ENCODE measurements at regions not wholly inside any gene's neighbourhood (a gene's known extent, or its start where the extent isn't known, plus 50 kb on each side); places are given as distances from the start of the nearest gene placed in this dataset.

GRCh38 chr7:159272739-159273138 is 128.1 kb upstream of the VIPR2 start:
- H3K9ac ChIP-seq (ENCODE audit: low read depth in 2 of 2, low read length in 2 of 2) = no peak overlapping the region
- no peaks in the 10 kb centered on the region for H3K9me3 ChIP-seq
- no peaks in the 10 kb centered on the region for H3K27me3 ChIP-seq
- no peaks in the 10 kb centered on the region for H3K4me1 ChIP-seq
- H3K36me3 ChIP-seq = no peaks in the 10 kb centered on the region
- no peak for TF ChIP-seq CTCF (IDR thresholded peaks at IDR 0.05)
- H3K27ac ChIP-seq = no peak overlapping the region
- intact Hi-C loops (cut with DNase I) = no loop called here
- DNase-seq = no peak
- no peak overlapping the region for H3K4me3 ChIP-seq

- intact Hi-C loops (cut with DNase I) = no loop called here
- no peaks in the 10 kb centered on the region for H3K36me3 ChIP-seq
- H3K27ac ChIP-seq = no peak overlapping the region
- H3K9me3 ChIP-seq = no peaks in the 10 kb centered on the region
- DNase-seq = no peak
- H3K4me3 ChIP-seq = no peak overlapping the region
- TF ChIP-seq CTCF (IDR thresholded peaks at IDR 0.05) = no peak
- no peaks in the 10 kb centered on the region for H3K27me3 ChIP-seq
- no peak overlapping the region for H3K9ac ChIP-seq (ENCODE audit: low read depth in 2 of 2, low read length in 2 of 2)
- H3K4me1 ChIP-seq = no peaks in the 10 kb centered on the region
Observed at GRCh38 chr7:159271781-159272180, 127.1 kb upstream of the VIPR2 start.

GRCh38 chr7:159269745-159270144 is 125.1 kb upstream of the VIPR2 start:
- Histone ChIP-seq H3K9me3 (no peaks in the 10 kb centered on the region), H3K27me3 (no peaks in the 10 kb centered on the region), H3K36me3 (no peaks in the 10 kb centered on the region), H3K4me1 (no peaks in the 10 kb centered on the region), H3K9ac (ENCODE audit: low read depth in 2 of 2, low read length in 2 of 2) (no peak overlapping the region), H3K4me3 (no peak overlapping the region), H3K27ac (no peak overlapping the region)
- TF ChIP-seq CTCF (IDR thresholded peaks at IDR 0.05) = no peak
- no peak for DNase-seq
- intact Hi-C loops (cut with DNase I) = no loop called here

- H3K9me3 ChIP-seq = no peaks in the 10 kb centered on the region
- H3K4me3 ChIP-seq = no peak overlapping the region
- H3K4me1 ChIP-seq = no peaks in the 10 kb centered on the region
- no peaks in the 10 kb centered on the region for H3K36me3 ChIP-seq
- intact Hi-C loops (cut with DNase I) = no loop called here
- TF ChIP-seq CTCF (IDR thresholded peaks at IDR 0.05) = no peak
- no peak overlapping the region for H3K27ac ChIP-seq
- no peak overlapping the region for H3K9ac ChIP-seq (ENCODE audit: low read depth in 2 of 2, low read length in 2 of 2)
- DNase-seq = no peak
- H3K27me3 ChIP-seq = no peaks in the 10 kb centered on the region
Observed at GRCh38 chr7:159263430-159263829, 118.8 kb upstream of the VIPR2 start.

- intact Hi-C loops (cut with DNase I) = no loop called here
- Histone ChIP-seq H3K4me1 (no peaks in the 10 kb centered on the region), H3K27ac (no peak overlapping the region), H3K4me3 (no peak overlapping the region), H3K36me3 (no peaks in the 10 kb centered on the region), H3K9ac (ENCODE audit: low read depth in 2 of 2, low read length in 2 of 2) (no peak overlapping the region), H3K9me3 (no peaks in the 10 kb centered on the region), H3K27me3 (no peaks in the 10 kb centered on the region)
- TF ChIP-seq CTCF (IDR thresholded peaks at IDR 0.05) = no peak
- no peak for DNase-seq
Observed at GRCh38 chr7:159253657-159254056, 109.0 kb upstream of the VIPR2 start.

- Histone ChIP-seq H3K4me1 (no peaks in the 10 kb centered on the region), H3K27ac (no peak overlapping the region), H3K27me3 (no peaks in the 10 kb centered on the region), H3K9me3 (no peaks in the 10 kb centered on the region), H3K9ac (ENCODE audit: low read depth in 2 of 2, low read length in 2 of 2) (no peak overlapping the region), H3K36me3 (no peaks in the 10 kb centered on the region), H3K4me3 (no peak overlapping the region)
- DNase-seq = no peak
- no peak for TF ChIP-seq CTCF (IDR thresholded peaks at IDR 0.05)
- intact Hi-C loops (cut with DNase I) = no loop called here
Observed at GRCh38 chr7:159250471-159250870, 105.8 kb upstream of the VIPR2 start.
